ENCODE measurements at regions not wholly inside any gene's neighbourhood (a gene's known extent, or its start where the extent isn't known, plus 50 kb on each side); places are given as distances from the start of the nearest gene placed in this dataset.

GRCh38 chr9:89658401-89658800 lies 53.6 kb downstream of the GADD45G start:
- TF ChIP-seq MAX (IDR thresholded peaks at IDR 0.05) (no peak), CREB1 (IDR thresholded peaks at IDR 0.05; ENCODE audit: low read depth) (no peak), RAD21 (IDR thresholded peaks at IDR 0.05; ENCODE audit: low read depth) (no peak), EP300 (IDR thresholded peaks at IDR 0.05; ENCODE audit: borderline replicate concordance) (no peak), ZBTB7A (IDR thresholded peaks at IDR 0.05; ENCODE audit: low read depth) (no peak), USF1 (IDR thresholded peaks at IDR 0.05) (no peak), YY1 (IDR thresholded peaks at IDR 0.05; ENCODE audit: low read depth) (no peak), NFIC (IDR thresholded peaks at IDR 0.05) (no peak), CEBPB (IDR thresholded peaks at IDR 0.05) (no peak), EGR1 (IDR thresholded peaks at IDR 0.05) (no peak)
